HS-5 (cell line): ENCODE measurements at regions not wholly inside any gene's neighbourhood (a gene's known extent, or its start where the extent isn't known, plus 50 kb on each side); places are given as distances from the start of the nearest gene placed in this dataset.
"Not testable (repeated sequence)": the region's sequence is repeated elsewhere in the genome, so short reads cannot be mapped to it uniquely, and the experiment has no call there.

ENCODE experiments used
- DNase-seq: peaks from one replicate; pipeline ENCODE4 v3.0.0-alpha.2; 2012; ENCODE audit warnings: low read depth

DNA sequence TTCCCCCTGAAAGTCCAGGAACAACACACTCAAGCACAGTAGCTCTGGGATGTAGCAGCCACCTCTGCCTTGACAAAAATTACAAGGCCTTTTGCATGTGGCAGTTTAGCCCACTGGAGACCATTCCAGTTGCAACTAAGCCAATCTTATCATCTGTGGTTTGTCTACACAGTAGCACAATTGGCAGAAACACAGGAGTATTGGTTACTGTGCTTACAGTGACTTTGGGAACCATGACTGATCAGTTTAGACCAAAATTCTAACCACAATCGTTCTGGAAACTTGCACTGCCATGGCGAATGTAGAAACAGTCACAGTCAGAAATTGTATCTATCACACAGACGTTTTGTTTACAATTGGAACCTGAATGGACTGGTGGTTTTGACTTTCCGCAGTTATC is 403.7 kb upstream of the MEIS1 start:
- DNase-seq: no peak

DNA sequence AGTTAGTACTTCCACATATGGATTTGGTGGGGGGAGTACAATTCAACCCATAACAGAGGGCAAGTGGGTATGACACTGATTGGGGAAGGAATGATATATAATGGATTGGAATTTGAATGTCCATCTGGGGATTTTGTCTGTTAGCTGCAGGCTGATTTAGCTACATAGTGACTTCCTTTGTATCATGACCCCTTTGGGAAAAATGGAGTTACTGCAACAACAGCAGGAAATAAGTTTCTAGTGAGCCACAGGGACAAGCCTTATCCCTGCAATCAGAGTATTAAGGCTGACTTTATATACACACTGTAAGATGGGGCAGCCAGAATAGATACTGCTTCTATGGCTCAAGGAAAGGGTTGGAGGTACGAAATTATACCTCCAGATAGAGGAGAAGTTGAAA is 404.4 kb upstream of the MEIS1 start:
- no peak for DNase-seq

DNA sequence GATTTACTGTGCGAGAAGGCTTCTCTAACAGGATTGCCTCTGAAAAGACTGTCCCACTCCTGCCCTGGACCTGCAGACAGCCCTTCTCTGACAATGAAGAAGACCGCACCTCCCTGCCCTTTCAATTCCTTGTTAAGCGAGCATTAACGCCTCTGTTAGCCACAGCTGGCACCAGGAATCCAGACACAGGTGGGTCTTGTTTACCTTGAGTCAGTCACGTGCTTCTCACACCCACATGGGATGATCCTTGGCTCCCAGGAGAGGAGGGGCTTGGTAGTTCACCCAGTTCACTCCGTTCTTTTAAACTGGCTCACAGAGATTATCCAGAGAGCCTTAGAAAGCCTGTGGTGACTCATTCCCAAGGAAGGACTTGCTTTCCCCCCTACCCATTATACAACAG is 410.5 kb upstream of the MEIS1 start:
- DNase-seq: no peak

DNA sequence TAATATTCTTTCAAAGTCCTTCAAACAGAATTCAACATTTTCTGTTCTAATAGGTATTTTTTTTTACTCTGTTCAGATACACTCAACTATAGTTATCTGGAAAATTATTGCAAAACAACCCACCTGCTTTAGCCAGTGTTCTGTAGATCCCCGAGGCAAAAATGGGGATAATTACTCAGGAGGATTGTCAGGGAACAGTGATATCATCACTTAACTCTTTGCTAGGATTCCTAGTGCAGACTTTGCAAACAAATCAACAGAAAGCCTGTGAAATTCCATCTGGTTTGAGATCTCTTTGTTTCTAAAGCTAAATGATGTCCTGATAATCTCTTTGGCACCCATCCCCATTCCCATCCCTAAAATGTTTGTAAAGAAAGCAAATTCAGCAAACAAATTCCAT is 413.6 kb upstream of the MEIS1 start:
- DNase-seq: no peak

DNA sequence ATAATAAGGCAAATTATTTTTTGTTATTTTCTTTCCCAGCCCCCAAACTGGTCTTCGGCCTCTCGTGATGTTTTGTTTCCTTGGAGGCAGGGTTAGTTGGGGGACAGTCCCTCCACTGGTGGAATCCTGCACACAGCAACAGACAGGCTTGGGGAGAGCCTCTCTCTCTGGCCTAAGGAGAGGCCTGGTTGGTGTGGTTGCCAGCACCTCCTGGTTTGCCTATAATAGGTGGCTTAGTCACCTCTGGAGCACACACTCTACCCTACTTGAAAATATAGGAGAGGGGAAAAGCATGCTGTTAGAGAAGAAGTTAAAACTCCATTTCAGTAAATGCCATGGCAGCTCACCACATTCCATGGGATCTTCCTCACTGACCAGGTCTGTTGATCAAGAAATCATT is 417.2 kb upstream of the MEIS1 start:
- DNase-seq: no peak

DNA sequence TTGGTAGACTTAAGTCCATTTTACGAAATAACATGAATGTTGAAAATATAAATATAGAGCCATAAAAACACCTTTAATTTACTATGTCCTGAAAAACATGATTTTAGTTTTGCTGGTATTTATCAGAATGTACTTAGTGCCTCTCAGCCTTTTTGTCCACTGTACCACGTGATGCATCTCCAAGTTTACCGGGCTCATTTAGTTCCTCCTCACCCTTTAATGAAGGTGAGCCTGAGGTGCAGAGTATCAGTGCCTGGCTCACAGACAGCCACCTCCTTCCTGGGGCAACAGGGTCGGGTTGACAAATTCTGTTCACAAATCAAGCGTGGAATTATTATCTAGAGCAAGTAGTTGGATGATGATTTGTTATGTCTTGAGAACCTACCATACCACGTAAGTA is 420.5 kb upstream of the MEIS1 start:
- DNase-seq: no peak

DNA sequence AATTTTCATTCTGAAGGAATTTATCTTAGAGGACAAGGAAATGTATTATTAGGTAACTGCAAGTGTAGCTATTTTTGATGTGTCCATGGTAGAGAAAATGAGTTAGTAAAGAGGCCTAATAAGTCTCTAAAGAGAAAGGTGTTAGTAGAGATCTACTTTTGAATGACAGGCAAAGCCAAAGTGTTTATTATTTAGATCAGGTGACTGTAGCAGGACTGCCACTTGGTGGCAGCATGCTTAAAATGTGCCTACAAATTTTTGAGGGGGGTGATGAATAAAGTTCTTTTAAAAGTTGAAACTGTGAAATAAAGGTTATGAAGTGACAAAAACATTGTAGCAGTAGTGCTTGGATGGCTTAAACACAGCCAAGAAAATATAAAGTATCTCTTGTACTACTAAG is 421.5 kb upstream of the MEIS1 start:
- DNase-seq: no peak

DNA sequence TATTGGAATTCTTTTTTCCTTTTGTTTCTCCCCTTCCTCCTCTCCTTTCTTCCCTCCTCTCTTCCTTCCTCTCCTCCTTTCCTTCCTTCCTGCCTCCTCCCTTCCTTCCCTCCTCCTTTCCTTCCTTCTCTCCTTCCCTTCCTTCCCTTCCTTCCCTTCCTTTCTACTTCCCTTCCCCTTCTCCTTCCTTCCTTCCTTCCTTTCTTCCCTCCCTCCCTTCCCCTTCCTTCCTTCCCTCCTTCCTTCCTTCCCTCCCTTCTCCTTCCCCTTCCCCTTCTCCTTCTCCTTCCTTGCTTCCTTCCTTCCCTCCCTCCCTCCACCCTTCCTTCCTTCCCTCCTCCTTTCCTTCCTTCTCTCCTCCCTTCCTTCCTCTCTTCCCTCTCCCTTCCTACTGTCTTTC is 431.0 kb upstream of the MEIS1 start:
- DNase-seq: no peak

DNA sequence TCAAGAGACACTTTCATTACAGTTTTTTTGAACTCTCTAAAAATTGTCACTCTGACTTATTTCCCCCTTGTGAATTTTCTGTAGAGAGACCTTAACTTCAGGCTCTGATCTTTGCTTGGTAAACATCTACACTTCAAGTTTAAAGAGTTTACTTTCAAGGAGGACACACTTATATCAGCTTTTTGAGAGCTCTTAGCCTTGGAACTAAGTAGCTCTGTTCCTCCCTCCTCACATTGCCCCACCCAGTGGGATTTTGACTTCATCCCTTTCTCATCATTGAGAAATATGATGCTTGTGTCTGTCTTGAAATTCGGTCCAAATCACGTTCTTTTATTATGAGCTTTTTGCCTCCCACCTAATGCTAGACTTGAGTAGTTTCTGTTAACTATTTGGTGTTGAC is 433.4 kb upstream of the MEIS1 start:
- no peak for DNase-seq

DNA sequence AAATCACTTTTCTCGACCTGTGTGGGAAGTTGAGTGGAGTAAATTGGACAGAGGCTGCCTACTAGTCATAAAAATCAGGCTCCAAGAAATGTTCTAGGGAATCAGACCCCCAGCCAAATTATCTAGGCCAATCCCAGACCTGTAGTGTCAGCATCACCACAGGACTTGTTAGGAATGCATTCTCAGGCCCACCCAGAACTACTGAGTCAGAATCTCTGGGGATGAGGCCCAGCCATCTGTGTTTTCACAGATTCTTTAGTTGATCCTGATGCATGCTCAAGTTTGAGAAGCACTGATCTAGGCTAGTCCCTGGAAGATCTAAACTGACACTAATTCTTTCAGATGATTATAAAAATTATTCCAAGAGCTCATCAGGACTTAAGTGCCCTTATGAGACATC is 434.0 kb upstream of the MEIS1 start:
- no peak for DNase-seq

DNA sequence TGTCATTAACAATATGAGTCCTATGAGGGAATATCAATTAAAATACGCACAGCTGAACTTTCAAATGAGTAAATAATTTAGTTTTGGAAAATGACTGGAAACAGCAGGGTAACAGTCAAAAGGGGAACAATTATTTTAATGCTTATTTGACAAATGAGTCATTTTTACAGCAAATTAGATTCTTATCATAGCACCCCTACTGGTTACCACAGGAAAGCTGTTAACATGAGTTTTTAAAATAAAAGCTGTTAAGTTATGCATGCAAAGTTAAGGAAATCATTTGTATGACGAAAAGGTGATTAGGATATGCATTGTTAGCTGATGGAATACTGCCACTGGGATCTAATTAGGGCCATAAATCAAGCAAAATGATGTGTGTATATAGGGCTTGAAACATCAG is 435.1 kb upstream of the MEIS1 start:
- DNase-seq: no peak

DNA sequence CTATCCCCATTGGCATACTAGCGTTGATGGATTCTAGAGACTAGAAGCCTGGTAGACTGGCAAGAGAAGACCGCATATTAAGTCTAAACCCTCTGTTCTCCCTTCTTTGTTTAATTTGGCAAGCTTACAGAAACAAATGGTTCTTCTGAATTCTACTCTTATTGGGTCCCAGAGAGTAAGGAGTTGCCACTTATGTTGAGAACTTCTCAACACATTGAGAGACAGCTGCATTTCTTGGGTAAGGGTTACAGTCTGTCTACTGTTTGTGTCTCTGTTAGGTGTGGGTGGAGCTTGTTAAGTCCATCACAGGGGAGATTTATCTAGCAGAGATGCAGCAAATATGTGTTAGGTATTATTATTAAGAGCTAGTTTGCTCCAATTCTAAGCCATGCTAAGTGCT is 435.8 kb upstream of the MEIS1 start:
- no peak for DNase-seq

DNA sequence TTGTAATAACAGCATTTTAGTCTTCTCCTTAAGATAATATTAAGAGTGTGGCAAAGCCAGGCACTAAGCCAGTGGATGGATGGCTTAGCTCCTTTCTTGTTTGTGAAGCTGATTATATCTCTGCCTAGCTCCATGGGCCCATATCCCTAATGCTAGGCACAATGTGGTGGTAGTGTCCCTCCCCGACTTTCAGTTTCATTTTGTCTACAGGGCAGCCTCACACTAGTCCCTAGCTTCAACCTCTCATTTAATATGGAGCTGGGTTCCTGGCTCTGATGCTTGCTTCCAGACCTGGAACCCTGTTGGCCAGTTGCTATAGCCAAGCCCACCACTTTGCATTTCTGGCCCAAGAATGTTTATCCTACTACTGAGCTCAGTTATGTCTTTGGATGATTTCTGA is 437.0 kb upstream of the MEIS1 start:
- no peak for DNase-seq

DNA sequence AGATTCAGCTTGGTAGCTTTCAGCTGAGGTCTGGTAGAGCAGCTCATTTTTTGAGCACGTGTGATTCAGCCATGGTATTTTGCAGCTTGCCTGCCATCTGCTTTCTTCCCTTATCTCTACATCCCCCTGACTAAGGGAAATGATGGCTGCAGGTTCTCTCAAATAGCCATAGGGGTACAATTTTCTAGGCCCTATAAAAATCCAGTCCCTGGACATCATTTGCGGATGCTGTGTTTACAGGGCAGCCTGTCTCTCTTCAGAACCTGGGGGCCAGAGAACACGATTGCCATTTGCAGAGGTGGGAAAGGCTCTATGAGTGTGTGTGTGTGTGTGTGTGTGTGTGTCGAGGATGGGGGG is 442.7 kb upstream of the MEIS1 start:
- no peak for DNase-seq

DNA sequence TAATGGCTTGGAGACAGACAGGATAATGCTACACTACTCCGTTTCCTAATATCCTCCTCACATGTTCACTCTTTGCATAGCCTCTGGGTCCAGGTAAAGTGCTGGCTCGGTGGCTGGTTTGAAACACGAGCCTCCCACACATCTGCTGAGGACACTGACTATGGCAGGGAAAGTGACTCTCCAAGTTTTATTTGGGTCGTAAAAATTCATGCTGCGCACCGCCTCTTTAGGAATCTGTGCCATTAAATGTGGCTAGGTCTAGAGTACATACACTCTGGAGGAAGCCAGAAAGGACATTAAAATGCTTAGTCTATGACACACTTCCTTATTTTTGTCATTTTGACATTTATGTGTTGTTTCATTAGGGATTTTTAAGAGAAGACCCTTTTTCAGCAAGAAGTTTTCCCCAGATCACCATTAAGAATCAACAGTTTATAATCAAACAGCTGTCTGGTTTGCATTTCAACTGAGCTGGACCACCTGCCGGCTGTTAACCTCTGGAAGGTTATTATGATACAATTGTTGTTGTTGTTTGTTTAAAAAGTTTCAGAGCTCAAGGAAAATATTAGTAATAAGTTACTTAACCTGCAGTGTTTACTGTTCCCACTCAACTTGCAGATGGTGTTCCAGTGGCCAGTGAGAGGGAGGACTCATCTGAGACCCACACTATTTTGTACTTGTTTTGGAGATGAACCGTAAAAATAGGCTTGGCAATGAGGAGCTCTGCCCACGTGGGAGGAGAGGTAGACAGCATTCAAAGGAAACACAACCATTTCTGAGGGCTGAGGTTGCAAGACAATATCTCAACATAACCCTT is 443.3 kb upstream of the MEIS1 start:
- no peak for DNase-seq

DNA sequence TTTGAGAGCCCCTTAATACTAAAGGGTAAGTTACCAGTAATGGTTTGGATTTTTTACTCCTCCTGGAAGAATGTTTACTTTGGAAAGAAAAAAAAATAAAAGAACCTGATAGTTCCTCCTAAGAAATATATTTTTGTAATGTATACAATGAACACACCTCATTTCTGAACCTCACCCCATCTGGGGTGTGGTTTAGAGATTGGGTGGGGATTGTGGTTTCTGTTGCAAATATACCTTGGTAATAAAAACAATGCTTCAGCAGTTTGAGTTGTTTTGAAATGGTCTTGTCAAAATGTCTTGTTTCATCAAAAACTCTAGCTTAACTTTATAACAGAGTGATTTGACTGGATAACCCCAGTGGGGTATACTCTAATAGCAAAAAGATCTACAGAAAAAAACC is 448.9 kb upstream of the MEIS1 start:
- DNase-seq: no peak

DNA sequence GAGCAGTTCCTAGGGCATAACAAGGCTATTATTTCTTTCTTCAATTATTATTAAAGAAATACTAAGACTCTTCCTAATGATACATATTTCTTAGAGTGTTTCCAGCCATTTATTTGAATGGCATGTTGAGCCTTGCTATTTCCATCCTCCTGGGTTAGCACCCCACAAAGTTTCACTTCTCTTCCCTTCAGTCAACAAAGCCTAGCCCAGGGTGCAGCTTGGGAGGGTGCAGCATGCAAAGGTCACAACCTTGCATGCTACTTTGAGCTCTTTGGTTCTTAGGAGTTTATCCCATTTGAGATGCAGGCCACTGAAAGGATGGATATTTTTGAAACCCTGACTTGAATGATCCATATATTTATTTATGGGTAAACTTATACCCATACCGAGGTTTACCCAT is 454.4 kb upstream of the MEIS1 start:
- DNase-seq: no peak

DNA sequence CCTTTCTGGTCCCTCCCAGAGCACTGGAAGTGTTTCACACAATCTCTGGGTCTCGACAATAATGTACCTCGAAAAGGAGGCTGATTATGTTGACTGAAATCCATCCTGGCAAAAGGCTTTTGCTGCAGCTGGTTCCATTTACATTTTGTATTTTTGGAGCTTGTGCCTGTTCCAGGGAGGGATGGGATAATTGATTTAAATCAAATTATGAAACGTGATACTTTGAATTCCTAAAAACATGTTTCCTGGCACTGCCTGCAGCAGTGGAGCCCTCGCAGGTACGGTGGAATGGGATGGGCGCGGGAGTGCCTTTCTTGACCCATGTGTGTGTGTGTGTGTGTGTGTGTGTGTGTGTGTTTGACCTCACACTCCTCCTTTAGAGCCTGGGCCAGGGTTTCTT is 455.5 kb upstream of the MEIS1 start:
- DNase-seq: no peak

DNA sequence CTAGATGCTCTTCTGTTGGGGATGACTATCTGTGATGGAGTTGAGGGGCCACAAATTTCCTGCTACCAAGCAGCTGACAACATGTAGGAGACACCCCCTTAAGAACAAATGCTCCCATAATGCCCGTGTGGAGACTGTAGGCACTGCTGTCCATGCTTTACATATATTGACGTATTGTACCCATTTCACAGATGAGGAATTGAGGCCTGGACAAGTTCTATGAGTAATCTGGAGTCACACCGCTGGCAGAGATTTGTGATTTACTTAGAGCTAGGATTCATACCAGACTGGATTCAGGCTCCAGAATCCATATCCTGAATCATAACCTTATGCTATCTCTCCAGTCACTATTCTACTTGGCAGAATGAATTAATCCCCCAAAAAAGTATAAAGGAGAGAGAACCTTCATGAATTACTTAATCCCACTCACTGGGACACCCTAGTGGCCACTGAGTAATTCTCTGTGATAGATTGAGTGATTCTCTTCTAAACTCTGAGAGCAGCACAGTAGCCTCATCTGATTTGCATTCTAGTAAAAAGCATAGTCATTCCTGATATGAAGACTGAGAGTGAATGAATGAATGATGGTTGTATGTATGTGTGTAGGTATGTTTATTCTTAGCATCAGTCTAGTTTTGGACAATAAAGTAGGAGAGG is 460.7 kb upstream of the MEIS1 start:
- DNase-seq: no peak

DNA sequence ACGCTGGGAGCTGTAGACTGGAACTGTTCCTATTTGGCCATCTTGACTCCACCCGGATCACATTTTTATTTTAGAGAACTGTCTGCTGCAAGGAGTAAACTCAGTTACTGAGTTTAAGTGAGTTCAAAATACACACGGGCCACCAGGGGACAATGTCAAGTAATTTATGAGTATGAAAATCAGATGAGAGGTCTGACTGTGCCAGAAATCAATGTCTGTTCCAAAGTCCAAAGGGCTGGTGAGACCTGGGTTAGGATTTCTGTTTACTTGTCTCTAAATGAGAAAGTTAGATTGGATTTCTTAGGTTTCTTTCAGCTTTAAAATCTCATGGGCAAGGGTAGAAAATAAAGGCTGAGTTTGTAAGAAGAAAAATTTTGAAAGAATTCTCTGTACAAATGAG is 465.8 kb upstream of the MEIS1 start:
- no peak for DNase-seq

DNA sequence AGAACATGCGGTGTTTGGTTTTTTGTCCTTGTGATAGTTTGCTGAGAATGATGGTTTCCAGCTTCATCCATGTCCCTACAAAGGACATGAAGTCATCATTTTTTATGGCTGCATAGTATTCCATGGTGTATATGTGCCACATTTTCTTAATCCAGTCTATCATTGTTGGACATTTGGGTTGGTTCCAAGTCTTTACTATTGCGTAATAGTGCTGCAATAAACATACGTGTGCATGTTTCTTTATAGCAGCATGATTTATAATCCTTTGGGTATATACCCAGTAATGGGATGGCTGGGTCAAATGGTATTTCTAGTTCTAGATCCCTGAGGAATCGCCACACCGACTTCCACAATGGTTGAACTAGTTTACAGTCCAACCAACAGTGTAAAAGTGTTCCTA is 471.6 kb upstream of the MEIS1 start:
- not testable (repeated sequence) for DNase-seq

DNA sequence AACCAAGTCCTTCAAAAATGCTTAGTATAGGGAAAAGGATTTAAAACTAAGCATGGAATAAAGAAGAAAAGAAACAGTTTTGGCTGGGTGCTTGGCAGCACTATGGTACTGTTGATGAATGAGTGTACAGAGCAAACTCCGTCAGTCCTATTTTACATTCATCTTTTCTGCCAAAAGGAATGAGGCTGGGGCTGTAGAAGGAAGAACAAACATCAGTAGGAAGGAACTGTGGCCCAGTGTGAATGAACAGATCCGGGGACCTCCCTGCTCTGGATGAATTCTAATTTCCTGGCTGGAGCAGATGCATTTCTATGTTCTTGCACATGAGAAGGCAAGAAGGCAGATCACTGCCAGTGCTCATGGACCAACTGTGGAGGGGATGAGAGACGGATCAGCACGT is 474.0 kb upstream of the MEIS1 start:
- DNase-seq: no peak

DNA sequence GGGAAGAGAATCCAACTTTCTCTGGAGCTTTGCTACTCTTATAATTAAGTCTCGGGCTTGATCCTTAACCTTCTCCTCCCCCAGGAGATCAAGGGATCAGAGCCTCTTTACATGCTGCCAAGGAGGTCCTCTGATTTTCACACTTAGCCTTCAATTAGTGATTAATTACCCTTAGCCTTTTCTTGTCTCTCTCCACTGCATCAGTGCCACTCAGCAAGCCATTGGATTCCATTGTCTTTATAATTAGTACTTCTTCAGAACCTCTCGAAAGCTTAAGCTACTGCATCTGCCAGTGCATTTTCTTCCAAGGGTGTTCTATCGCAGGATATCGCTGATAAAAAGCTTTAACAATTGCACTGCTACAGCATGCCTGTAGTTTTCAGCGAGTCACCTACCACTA is 477.0 kb upstream of the MEIS1 start:
- no peak for DNase-seq

DNA sequence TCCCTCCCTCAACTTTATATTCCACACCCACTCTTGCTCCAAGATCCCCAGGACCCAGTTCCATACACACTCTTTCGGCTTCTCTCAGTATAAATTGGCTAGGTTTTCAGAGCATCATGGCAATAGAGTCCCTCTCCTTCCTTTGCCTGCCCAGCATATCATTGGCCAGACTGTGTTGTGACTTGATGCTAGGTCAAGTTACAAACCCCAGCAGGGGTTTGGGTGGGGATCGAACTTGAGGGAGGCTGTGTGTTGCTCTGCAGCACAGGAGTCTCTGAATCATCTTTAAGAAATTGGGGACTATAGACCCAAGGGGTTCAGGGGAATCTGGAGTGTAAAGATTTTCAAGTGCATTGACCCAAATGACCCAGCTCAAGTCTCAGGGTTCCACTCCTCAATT is 477.5 kb upstream of the MEIS1 start:
- no peak for DNase-seq
